GM12878 (cell line): ENCODE measurements at regions not wholly inside any gene's neighbourhood (a gene's known extent, or its start where the extent isn't known, plus 50 kb on each side); places are given as distances from the start of the nearest gene placed in this dataset.

Experiments
- ATAC-seq: fragments of 200-7000 bp; cut with Tn5 transposase; 3 replicates; pipeline ENCODE4 v1.9.1; 2020; ENCODE audit warnings: mild to moderate bottlenecking, moderate library complexity
- BruUV-seq: library from RNA; stranded (reverse); fragments of 400-500 nt; replicated peaks from 2 replicates; lab custom pipeline; 2021; lab: Mats Ljungman, UMichigan
- CTCF ChIA-PET: fragments of 300-600 bp; sonication (Branson Sonifier 250); formaldehyde crosslinking; extraction: SDS; loops from one replicate; lab custom pipeline; 2021; ENCODE audit warnings: inconsistent platforms; lab: Yijun Ruan, JAX
- POLR2A ChIA-PET: fragments of 350-600 bp; formaldehyde crosslinking; extraction: SDS; loops from one replicate; lab custom pipeline; 2021; ENCODE audit warnings: inconsistent platforms; lab: Charles Lee
- RAD21 ChIA-PET: fragments of 300-600 bp; sonication (Branson Sonifier 250); formaldehyde crosslinking; loops from one replicate; lab custom pipeline; 2023; ENCODE audit warnings: antibody characterized with exemption; ENCODE audit not compliant: unreplicated experiment; lab: Charles Lee
- SMC1A ChIA-PET: fragments of 300-600 bp; sonication (Branson Sonifier 250); formaldehyde crosslinking; loops from one replicate; lab custom pipeline; 2023; ENCODE audit not compliant: unreplicated experiment, uncharacterized antibody; lab: Charles Lee
- DNase-seq: peaks from one replicate; pipeline ENCODE4 v3.0.0-alpha.2; 2011; ENCODE audit warnings: low read depth, low spot score
- FAIRE-seq: peaks from 3 replicates; lab custom pipeline; 2011; peaks lifted over from hg19 to GRCh38; lab: Jason Lieb, UNC
- H2AFZ ChIP-seq: 2 replicates; pipeline ENCODE4 v1.6.0; 2011; ENCODE audit warnings: low read depth, low read length, control low read depth; ENCODE audit not compliant: control insufficient read depth
- H3K27ac ChIP-seq: 2 replicates; pipeline ENCODE4 v1.5.1; 2011; ENCODE audit warnings: control low read depth; ENCODE audit not compliant: control insufficient read depth, insufficient read depth
- H3K27me3 ChIP-seq, 2 experiments: replicated peaks in 1 of 2; 2 replicates each; pipeline versions ENCODE4 v1.6.0 to v1.6.1; 2011; ENCODE audit warnings: low read length in 1 of 2; ENCODE audit not compliant: control insufficient read depth in 2 of 2, insufficient read depth in 2 of 2
- H3K36me3 ChIP-seq, 2 experiments: 2 replicates each; pipeline ENCODE4 v1.5.1; 2011; ENCODE audit warnings: low read length in 1 of 2; ENCODE audit not compliant: control insufficient read depth in 2 of 2, insufficient read depth in 2 of 2
- H3K4me1 ChIP-seq: 2 replicates; pipeline ENCODE4 v1.6.1; 2011; ENCODE audit warnings: mild to moderate bottlenecking, low read length, moderate library complexity, mixed read lengths; ENCODE audit not compliant: control insufficient read depth, insufficient read depth
- H3K4me2 ChIP-seq: 2 replicates; pipeline ENCODE4 v1.6.0; 2011; ENCODE audit warnings: control low read depth; ENCODE audit not compliant: control insufficient read depth, insufficient read depth
- H3K4me3 ChIP-seq: fragments of 200-600 bp; sonication (generic); 2 replicates; pipeline ENCODE4 v1.5.1; 2016
- H3K79me2 ChIP-seq: 2 replicates; pipeline ENCODE4 v1.6.0; 2011; ENCODE audit warnings: low read length; ENCODE audit not compliant: control insufficient read depth, insufficient read depth
- H3K9ac ChIP-seq: 2 replicates; pipeline ENCODE4 v1.8.0; 2011; ENCODE audit warnings: low read length, control low read depth, mixed read lengths; ENCODE audit not compliant: control insufficient read depth, insufficient read depth
- H3K9me3 ChIP-seq: replicated peaks from 3 replicates; pipeline ENCODE4 v1.5.1; 2011; ENCODE audit warnings: mild to moderate bottlenecking, low read length; ENCODE audit not compliant: control insufficient read depth, insufficient read depth
- H4K20me1 ChIP-seq: 2 replicates; pipeline ENCODE4 v1.6.0; 2011; ENCODE audit not compliant: control insufficient read depth, insufficient read depth
- ASH2L ChIP-seq: fragments of 300-600, 200-600 bp; sonication (generic); IDR thresholded peaks from 2 replicates; pipeline ENCODE4 v1.6.1; 2017; ENCODE audit warnings: low read depth, mild to moderate bottlenecking, borderline replicate concordance
- BACH1 ChIP-seq: fragments of 450-650 bp; IDR thresholded peaks from 2 replicates; pipeline ENCODE4 v1.6.1; 2017; ENCODE audit warnings: mild to moderate bottlenecking, borderline replicate concordance
- CHD2 ChIP-seq: IDR thresholded peaks from 2 replicates; pipeline ENCODE4 v1.6.1; 2011; ENCODE audit warnings: low read depth, low read length, improper control_type of control experiment, borderline replicate concordance
- FOXK2 ChIP-seq: fragments of 450-650 bp; IDR thresholded peaks from 2 replicates; pipeline ENCODE4 v1.6.1; 2017; ENCODE audit warnings: mild to moderate bottlenecking, moderate library complexity
- HDGF ChIP-seq: fragments of 450-650 bp; IDR thresholded peaks from 2 replicates; pipeline ENCODE4 v1.6.1; 2016; ENCODE audit warnings: antibody characterized with exemption
- IRF4 ChIP-seq: IDR thresholded peaks from 2 replicates; pipeline ENCODE4 v1.6.1; 2011; ENCODE audit warnings: low read depth, low read length
- POLR2AphosphoS2 ChIP-seq: IDR thresholded peaks from 2 replicates; pipeline ENCODE4 v1.6.1; 2011; ENCODE audit warnings: low read depth, mild to moderate bottlenecking, low read length, improper control_type of control experiment, moderate library complexity
- RAD51 ChIP-seq: fragments of 450-650 bp; IDR thresholded peaks from 2 replicates; pipeline ENCODE4 v1.6.1; 2016; ENCODE audit warnings: moderate library complexity, mild to moderate bottlenecking, inconsistent platforms
- RBBP5 ChIP-seq: fragments of 200-600 bp; sonication (generic); conservative IDR thresholded peaks from 2 replicates; pipeline ENCODE4 v1.6.1; 2016
- SPI1 ChIP-seq: IDR thresholded peaks from 2 replicates; pipeline ENCODE4 v1.6.1; 2011; ENCODE audit warnings: low read depth, mild to moderate bottlenecking, low read length, moderate library complexity, borderline replicate concordance; ENCODE audit not compliant: insufficient read depth
- TAF1 ChIP-seq: IDR thresholded peaks from 2 replicates; pipeline ENCODE4 v1.6.1; 2011; ENCODE audit warnings: mild to moderate bottlenecking, low read depth, low read length, borderline replicate concordance
- ZNF622 ChIP-seq: fragments of 450-650 bp; IDR thresholded peaks from 2 replicates; pipeline ENCODE4 v1.6.1; 2017; ENCODE audit warnings: mild to moderate bottlenecking, inconsistent platforms
- ZSCAN29 ChIP-seq: fragments of 450-650 bp; IDR thresholded peaks from 2 replicates; pipeline ENCODE4 v1.6.1; 2017; ENCODE audit warnings: mild to moderate bottlenecking, moderate library complexity
- ZZZ3 ChIP-seq: IDR thresholded peaks from 2 replicates; pipeline ENCODE4 v1.6.1; 2011; ENCODE audit warnings: low read depth; ENCODE audit not compliant: control insufficient read depth, insufficient read length
- WGBS: methylation state at CpG from one replicate; pipeline ENCODE4 v1.1.6; 2016; ENCODE audit warnings: low lambda C conversion rate; ENCODE audit not compliant: insufficient replicate concordance, insufficient coverage; ENCODE audit errors: missing lambda C conversion rate; 5-methylcytosine and 5-hydroxymethylcytosine counted together
- in situ Hi-C: fragments of 300-500 bp; cut with MboI; formaldehyde crosslinking; loops from 9 replicates; pipeline ENCODE4 v1.14.3; 2018; ENCODE audit warnings: mixed read lengths
- intact Hi-C: fragments of 100-400 bp; cut with micrococcal nuclease; formaldehyde crosslinking; loops from one replicate; pipeline ENCODE4 v1.14.2; 2022; ENCODE audit not compliant: unreplicated experiment
- TF ChIP-seq, protein P1 (sequence below): fragments of 450-650 bp; IDR thresholded peaks from 2 replicates; pipeline ENCODE4 v1.6.1; 2016; ENCODE audit warnings: mild to moderate bottlenecking
- TF ChIP-seq, protein P2 (sequence below): IDR thresholded peaks from 2 replicates; pipeline ENCODE4 v1.6.1; 2011; ENCODE audit warnings: borderline replicate concordance, low read depth, mild to moderate bottlenecking, moderate library complexity, low read length; ENCODE audit not compliant: insufficient read depth, poor library complexity, severe bottlenecking
- TF ChIP-seq, protein P3 (sequence below): IDR thresholded peaks from 2 replicates; pipeline ENCODE4 v1.6.1; 2011; ENCODE audit warnings: low read depth, low read length, improper control_type of control experiment, borderline replicate concordance

DNA sequence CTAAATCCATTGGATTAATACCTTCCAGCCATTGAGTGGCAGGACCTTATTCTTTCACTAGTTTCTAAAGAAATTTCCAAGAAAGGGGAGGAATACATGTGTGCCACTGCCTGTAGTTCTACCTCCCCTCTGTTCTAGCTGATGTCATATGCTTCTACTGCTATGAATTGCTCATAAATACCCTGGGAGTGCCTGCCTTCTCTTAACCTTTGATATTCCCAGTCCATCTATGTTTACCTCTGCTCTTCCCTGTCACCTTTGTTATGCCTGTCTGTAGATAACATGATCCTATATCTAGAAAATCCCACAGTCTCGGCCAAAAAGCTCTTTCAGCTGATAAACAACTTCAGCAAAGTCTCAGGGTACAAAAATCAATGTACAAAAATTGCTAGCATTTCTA lies 486.9 kb upstream of the ARRDC4 start:
- no peaks in the 10 kb centered on the region for H3K9me3 ChIP-seq
- H3K27me3 ChIP-seq, result no peaks in the 10 kb centered on the region
- BruUV-seq, result no TSS peak
- H2AFZ ChIP-seq, result no peak overlapping the region
- FAIRE-seq, result no peak
- WGBS, result 0% methylated on average over 1 of the region's 1 CpG
- no peak overlapping the region for H3K4me3 ChIP-seq
- no peak for ATAC-seq
- no peaks in the 10 kb centered on the region for H3K4me1 ChIP-seq
- in situ Hi-C loops, result no loop called here
- ChIA-PET RAD21 (no interaction called here), CTCF (no interaction called here), POLR2A (no interaction called here), SMC1A (no interaction called here)
- no peak overlapping the region for H3K27ac ChIP-seq
- no peaks in the 10 kb centered on the region for H4K20me1 ChIP-seq
- intact Hi-C loops, result no loop called here
- H3K36me3 ChIP-seq, result no peaks in the 10 kb centered on the region
- no peak overlapping the region for H3K4me2 ChIP-seq
- no peaks in the 10 kb centered on the region for H3K79me2 ChIP-seq
- DNase-seq, result no peak
- no peak for TF ChIP-seq ZNF622
- no peak overlapping the region for H3K9ac ChIP-seq

DNA sequence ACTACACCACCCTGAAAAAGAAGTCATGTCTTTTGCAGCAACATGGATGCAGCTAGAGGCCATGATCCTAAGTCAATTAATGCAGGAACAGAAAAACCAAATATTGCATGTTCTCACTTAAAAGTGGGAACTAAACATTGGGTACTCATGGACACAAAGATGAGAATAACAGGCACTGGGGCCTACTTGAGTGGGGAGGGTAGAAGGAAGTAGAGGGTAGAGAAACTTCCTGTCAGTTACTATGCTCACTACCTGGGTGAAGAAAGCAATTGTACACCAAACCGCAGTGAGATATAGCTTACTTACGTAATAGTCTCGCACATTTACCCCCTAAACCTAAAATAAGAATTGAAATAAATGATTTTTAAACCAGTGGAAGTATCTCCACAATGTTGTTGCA lies 480.5 kb upstream of the ARRDC4 start:
- Histone ChIP-seq H3K27me3 (no peaks in the 10 kb centered on the region), H3K36me3 (no peaks in the 10 kb centered on the region), H3K4me2 (no peak overlapping the region), H3K9ac (no peak overlapping the region), H3K27ac (no peak overlapping the region), H4K20me1 (no peaks in the 10 kb centered on the region), H3K79me2 (no peaks in the 10 kb centered on the region), H3K9me3 (no peaks in the 10 kb centered on the region), H3K4me3 (no peak overlapping the region), H2AFZ (no peak overlapping the region), H3K4me1 (no peaks in the 10 kb centered on the region)
- SMC1A ChIA-PET, result no interaction called here
- 4% methylated on average over 3 of the region's 3 CpGs for whole genome bisulfite sequencing
- intact Hi-C loops (no loop called here), in situ Hi-C loops (no loop called here)
- no peak for ATAC-seq
- FAIRE-seq, result no peak
- POLR2A ChIA-PET, result no interaction called here
- CTCF ChIA-PET, result no interaction called here
- no peak for DNase-seq
- RAD21 ChIA-PET, result no interaction called here
- no TSS peak for BruUV-seq
- TF ChIP-seq ZSCAN29 (no peak), HDGF (no peak), RBBP5 (no peak), SPI1 (no peak), TAF1 (no peak), IRF4 (no peak), ASH2L (no peak), BACH1 (no peak), ZZZ3 (no peak), POLR2AphosphoS2 (no peak), CHD2 (no peak), FOXK2 (no peak), RAD51 (no peak)
- TF ChIP-seq, protein P1, sequence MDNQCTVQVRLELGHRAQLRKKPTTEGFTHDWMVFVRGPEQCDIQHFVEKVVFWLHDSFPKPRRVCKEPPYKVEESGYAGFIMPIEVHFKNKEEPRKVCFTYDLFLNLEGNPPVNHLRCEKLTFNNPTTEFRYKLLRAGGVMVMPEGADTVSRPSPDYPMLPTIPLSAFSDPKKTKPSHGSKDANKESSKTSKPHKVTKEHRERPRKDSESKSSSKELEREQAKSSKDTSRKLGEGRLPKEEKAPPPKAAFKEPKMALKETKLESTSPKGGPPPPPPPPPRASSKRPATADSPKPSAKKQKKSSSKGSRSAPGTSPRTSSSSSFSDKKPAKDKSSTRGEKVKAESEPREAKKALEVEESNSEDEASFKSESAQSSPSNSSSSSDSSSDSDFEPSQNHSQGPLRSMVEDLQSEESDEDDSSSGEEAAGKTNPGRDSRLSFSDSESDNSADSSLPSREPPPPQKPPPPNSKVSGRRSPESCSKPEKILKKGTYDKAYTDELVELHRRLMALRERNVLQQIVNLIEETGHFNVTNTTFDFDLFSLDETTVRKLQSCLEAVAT, result no peak
- TF ChIP-seq, protein P2, sequence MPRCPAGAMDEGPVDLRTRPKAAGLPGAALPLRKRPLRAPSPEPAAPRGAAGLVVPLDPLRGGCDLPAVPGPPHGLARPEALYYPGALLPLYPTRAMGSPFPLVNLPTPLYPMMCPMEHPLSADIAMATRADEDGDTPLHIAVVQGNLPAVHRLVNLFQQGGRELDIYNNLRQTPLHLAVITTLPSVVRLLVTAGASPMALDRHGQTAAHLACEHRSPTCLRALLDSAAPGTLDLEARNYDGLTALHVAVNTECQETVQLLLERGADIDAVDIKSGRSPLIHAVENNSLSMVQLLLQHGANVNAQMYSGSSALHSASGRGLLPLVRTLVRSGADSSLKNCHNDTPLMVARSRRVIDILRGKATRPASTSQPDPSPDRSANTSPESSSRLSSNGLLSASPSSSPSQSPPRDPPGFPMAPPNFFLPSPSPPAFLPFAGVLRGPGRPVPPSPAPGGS, result no peak
- TF ChIP-seq, protein P3, sequence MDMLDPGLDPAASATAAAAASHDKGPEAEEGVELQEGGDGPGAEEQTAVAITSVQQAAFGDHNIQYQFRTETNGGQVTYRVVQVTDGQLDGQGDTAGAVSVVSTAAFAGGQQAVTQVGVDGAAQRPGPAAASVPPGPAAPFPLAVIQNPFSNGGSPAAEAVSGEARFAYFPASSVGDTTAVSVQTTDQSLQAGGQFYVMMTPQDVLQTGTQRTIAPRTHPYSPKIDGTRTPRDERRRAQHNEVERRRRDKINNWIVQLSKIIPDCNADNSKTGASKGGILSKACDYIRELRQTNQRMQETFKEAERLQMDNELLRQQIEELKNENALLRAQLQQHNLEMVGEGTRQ, result no peak
